ENCODE measurements at regions not wholly inside any gene's neighbourhood (a gene's known extent, or its start where the extent isn't known, plus 50 kb on each side); places are given as distances from the start of the nearest gene placed in this dataset.
"Not testable (repeated sequence)": the region's sequence is repeated elsewhere in the genome, so short reads cannot be mapped to it uniquely, and the experiment has no call there.

- DNase-seq (ENCODE audit: low read depth): no peak
Observed at GRCh38 chr6:154923199-154923869, 71.8 kb upstream of the TIAM2 start.

GRCh38 chr6:154925130-154925529 is 70.0 kb upstream of the TIAM2 start:
- DNase-seq (ENCODE audit: low read depth): no peak

GRCh38 chr6:154926366-154926765 is 68.7 kb upstream of the TIAM2 start:
- no peak for DNase-seq (ENCODE audit: low read depth)

- DNase-seq (ENCODE audit: low read depth): peak; percentile 45
Observed at GRCh38 chr6:154928325-154928922, 66.7 kb upstream of the TIAM2 start.

- no peak for DNase-seq (ENCODE audit: low read depth)
Observed at GRCh38 chr6:154930451-154930851, 64.7 kb upstream of the TIAM2 start.

GRCh38 chr6:154931711-154932424 is 63.2 kb upstream of the TIAM2 start:
- no peak for DNase-seq (ENCODE audit: low read depth)

GRCh38 chr6:154932515-154933027 is 62.5 kb upstream of the TIAM2 start:
- no peak for DNase-seq (ENCODE audit: low read depth)

GRCh38 chr6:154933181-154933827 is 61.8 kb upstream of the TIAM2 start:
- no peak for DNase-seq (ENCODE audit: low read depth)

- no peak for DNase-seq (ENCODE audit: low read depth)
Observed at GRCh38 chr6:154937306-154938220, 57.6 kb upstream of the TIAM2 start.

GRCh38 chr6:154938221-154938580 is 56.9 kb upstream of the TIAM2 start:
- no peak for DNase-seq (ENCODE audit: low read depth)

- not testable (repeated sequence) for DNase-seq (ENCODE audit: low read depth)
Observed at GRCh38 chr6:154938727-154939285, 56.3 kb upstream of the TIAM2 start.

GRCh38 chr6:154942770-154943169 is 52.3 kb upstream of the TIAM2 start:
- no peak for DNase-seq (ENCODE audit: low read depth)

- DNase-seq (ENCODE audit: low read depth): no peak
Observed at GRCh38 chr6:154945271-154945890, 49.7 kb upstream of the TIAM2 start.

Data from activated T-cell treated with anti-CD3 and anti-CD28 coated beads for 48 hours (primary cell).